NCI-H446 (cell line): ENCODE measurements at regions not wholly inside any gene's neighbourhood (a gene's known extent, or its start where the extent isn't known, plus 50 kb on each side); places are given as distances from the start of the nearest gene placed in this dataset.

ENCODE experiments used
- DNase-seq, 2 experiments: peaks; one replicate each; lab custom pipeline; 2025; lab: John Stamatoyannopoulos, UW

DNA sequence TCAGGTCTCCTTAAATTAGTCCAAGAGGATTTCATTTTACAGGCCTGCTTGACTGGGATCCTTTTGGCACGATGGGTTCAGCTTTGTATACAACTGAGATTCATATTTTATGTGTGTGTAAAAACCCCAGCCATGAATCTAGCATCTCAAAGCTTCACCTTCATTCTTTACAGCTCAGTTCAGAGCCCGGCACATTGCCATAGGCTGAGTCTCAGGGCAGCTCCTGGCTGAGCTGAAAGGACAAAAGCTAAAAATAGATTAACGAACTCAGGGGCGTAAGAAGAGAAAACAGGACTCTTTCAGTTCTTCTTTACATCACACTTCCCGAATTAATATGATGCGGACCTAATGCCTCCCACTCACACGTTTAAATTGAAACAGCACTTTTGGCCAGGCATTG, 262.8 kb upstream of the PBX1 start:
- DNase-seq: no peak

DNA sequence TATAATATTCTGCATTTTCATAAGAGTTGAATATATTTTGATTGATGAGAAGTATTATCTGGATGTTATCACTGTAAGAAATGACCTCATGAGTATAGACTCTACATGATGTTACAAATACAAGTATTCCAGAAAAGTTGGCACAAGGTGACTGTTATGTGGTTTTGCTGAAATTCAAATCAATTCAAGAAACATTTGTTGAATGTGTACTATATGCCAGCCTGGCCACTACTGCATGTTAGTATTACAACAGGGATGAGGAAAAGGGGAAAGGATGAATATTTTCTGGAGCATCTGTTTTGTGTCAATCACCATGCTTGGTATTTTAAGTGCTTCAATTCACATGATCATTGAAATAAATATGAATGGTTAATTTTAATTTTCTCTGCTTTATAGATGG, 250.9 kb upstream of the PBX1 start:
- no peak for DNase-seq

GRCh38 chr1:164310166-164310565, 248.8 kb upstream of the PBX1 start:
- DNase-seq: no peak

GRCh38 chr1:164311377-164311776, 247.6 kb upstream of the PBX1 start:
- no peak for DNase-seq

- no peak for DNase-seq
Observed at GRCh38 chr1:164320790-164321731, 237.9 kb upstream of the PBX1 start.

DNA sequence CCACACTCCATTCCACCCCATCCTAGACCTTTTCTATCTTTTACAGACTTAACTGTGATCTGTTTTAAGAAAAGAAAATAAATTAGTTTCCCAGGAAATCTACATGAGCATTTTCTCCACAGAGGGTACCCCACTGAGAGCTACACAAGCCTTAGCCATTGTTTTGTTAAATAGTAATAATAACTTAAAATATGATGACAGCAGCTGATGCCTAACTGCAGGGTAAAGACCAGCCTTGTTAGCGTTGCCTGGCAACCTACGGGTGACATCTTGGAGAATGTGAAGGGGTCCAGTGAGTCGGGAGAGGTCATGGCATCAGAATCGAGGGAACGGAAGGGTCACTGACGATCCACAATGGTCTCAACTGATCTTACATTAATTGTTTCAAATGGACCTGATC, 233.2 kb upstream of the PBX1 start:
- DNase-seq: no peak

GRCh38 chr1:164333387-164333786, 225.6 kb upstream of the PBX1 start:
- no peak for DNase-seq

DNA sequence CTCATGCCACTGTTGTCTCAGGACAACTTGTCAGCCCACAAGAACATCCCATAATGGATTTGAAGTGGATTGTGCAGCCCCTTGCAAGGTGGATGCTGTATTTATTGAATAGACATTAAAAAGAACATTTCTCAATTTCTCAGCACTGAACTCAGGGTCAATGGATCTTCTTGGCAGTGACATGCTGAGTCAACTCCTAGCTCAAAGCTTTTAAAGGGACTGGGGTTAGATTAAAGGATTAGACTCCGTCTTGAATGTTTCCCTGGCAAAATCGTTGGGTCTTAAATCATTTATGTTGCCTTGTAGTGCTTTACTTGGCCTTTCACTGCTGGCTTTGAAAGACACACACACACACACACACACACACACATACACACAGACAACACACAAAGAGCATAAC, 221.6 kb upstream of the PBX1 start:
- DNase-seq: no peak

DNA sequence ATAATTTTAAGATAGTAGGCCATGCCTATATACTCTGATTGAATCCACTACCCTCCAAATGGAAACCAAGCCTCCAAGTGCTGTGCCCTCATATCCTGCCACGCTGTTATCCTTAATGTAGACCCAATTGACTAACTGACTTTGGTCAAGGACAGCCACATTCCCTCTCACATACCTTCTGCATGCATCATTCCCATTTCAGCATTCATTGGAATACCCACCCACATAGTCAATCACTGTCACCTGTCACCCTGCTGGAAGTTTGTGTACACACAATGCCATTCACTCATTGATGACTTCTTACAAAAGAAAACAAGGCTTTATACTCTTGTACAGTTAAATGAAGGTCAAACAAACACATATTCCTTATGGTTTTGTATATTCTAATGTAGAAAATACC, 221.1 kb upstream of the PBX1 start:
- DNase-seq: no peak

- DNase-seq: no peak
Observed at GRCh38 chr1:164343189-164343588, 215.8 kb upstream of the PBX1 start.

DNA sequence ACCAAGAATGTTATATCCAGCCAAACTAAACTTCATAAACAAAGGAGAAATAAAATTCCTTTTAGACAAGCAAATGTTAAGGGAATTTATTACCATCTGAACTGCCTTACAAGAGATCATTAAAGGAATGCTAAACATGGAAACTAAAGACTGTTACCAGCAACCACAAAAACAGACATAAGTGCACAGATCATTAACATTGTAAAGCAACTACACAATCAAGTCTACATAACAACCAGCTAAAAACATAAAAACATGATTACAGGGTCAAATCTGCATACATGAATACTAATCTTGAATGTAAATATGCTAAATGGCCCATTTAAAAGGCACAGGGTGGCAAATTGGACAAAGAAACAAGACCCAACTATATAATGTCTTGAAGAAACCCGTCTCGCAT, 211.0 kb upstream of the PBX1 start:
- DNase-seq: no peak

GRCh38 chr1:164356511-164356910, 202.5 kb upstream of the PBX1 start:
- no peak for DNase-seq

DNA sequence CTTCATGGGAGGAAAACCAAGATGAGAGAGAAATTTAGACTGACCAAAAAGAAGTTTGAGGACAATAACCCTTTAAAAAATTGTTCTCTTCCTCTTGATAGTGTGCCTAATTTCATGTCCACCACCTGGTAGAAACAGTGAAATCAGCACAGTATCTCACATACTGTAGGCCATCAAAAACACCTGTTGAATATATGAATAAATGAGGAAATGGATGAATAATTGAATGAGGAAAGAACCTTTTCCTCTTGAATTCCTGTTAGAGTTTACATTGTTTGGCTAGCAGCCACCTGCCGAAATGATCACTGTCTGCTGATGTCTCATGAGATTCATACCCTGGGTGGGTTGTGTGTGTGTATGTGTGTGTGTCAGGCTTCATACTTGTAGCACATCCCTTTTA, 198.7 kb upstream of the PBX1 start:
- no peak for DNase-seq

- no peak for DNase-seq
Observed at GRCh38 chr1:164361927-164362326, 197.1 kb upstream of the PBX1 start.

DNA sequence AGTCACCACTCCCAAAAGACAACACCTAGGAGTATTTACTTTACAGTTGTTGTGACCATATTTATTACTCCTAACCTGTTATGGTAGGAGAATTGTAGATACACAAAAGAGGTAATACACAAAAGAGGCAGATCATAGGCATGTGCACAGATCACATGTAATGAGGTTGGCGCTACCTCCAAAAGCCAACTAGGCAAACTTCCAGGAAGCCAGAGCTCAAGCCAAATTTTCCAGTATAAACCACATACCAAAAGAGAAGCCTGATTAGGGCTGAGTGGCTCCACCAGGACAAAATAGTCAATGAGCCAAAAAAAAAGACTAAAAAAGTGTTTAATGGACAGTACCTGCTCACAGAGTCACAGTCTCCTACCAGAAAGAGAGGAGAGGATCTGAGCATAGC, 195.0 kb upstream of the PBX1 start:
- peak; percentile 32 to 83 for DNase-seq

DNA sequence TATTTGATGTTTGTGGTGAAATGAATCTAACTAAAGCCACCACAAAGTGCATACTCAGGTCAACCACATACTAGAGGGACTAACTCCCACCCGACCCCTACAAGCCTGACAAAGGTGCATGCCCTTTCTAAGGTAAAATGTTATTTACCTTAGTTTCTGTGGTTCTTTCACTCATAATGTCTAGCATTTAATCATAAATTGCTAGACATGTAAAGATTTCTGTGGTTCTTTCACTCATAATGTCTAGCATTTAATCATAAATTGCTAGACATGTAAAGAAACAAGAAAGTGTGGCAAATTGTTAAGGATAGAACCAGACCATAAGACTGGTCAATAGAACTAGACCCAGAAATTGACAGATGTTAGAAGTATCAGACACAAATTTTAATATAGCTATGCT, 193.0 kb upstream of the PBX1 start:
- DNase-seq: no peak

DNA sequence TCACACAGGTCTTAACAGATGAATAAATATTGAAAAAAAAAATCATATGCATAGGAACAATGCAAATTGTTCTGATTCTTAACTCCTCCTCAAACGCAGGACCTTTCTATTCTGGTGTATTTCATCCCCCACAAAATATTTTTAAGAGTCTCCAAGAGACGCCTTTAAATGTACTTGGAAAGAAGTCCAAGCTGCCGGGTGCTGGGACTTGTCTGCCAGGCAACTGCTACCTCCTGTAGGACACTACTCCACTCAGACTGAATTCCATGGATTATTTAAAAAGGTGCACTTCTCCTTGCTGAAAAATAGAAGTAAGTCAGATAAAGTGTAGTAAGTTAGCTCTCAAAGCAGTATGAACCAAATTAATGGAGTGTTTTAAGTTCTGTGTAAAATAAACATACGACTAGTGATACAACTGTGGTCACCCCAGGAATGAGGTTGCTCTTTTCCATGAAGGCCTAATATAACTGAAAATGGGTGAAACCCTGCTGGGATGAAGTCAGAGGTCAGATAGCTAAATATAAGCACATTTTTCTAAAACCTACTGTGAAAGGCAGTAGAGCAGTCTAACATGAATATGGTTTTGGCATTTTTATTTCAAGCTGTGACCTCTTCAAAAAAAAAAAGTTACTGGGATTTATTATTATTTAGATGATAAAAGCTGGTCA, 189.2 kb upstream of the PBX1 start:
- no peak for DNase-seq

DNA sequence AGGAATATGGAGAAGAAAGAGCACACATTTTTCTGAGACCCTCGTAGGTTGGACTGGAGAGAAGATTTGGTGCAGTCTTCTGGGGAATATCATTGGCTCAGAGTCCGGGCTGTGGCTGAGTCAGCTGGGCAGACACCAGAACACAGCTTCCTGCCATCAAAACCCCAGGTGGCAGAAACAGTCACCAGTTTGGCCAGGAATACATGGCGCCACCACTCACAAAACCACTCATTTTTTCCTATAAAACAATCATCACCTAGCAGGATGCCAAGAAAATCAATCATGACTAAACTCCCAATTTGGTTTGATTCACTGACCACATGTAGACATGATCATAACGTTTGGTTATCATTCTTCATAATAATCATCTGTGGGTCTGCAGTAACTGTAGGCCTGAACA, 178.1 kb upstream of the PBX1 start:
- peak; percentile 97 for DNase-seq

DNA sequence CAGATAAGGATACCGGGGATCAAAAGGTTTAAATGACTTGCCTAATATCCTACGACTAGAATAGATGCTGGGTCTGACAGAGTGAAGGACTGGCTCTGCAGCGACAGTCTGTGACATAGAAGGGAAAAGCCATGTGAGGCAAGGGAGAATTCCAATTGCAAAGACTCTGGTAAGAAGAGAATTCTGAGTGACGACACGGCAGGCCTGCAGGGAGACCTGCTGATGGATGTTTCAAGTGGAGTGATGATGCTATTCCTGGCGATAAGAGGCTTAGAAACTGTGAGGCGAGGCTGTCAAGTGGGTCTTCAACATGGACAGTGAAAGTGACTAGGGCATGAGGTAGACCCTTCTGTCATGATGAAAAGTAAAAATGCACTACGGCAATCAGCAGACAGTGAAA, 176.6 kb upstream of the PBX1 start:
- DNase-seq: no peak

GRCh38 chr1:164384262-164384661, 174.7 kb upstream of the PBX1 start:
- DNase-seq: no peak

GRCh38 chr1:164417016-164417704, 141.8 kb upstream of the PBX1 start:
- DNase-seq: no peak

DNA sequence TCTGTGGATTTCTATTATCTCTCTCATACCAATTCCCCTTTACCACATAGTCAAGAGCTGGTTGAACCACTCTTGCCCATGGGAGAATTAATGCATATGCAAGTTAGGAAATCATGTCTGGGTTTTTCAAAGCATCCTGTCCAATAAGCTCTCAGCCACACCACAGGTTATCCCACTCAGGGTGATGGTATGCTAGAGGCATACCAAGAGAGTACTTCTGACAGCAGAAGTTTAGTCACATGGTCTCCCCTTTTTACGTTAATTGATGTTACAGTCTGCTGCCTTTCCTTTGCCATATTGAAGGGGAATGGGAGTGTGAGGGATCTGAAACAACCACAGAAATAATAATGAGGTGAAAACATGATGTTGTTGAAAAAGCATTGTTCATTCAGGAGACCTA, 135.8 kb upstream of the PBX1 start:
- DNase-seq: no peak
